A673 (cell line): ENCODE measurements at regions not wholly inside any gene's neighbourhood (a gene's known extent, or its start where the extent isn't known, plus 50 kb on each side); places are given as distances from the start of the nearest gene placed in this dataset.

ENCODE experiments used
- CTCF ChIP-seq: fragments of 300-800, 200-600 bp; sonication (generic); conservative IDR thresholded peaks from 2 replicates; pipeline ENCODE4 v1.5.1; 2017; ENCODE audit warnings: low read depth, mild to moderate bottlenecking, antibody characterized with exemption, low read length, moderate library complexity, mixed read lengths
- EZH2 ChIP-seq: fragments of 200-600 bp; sonication (generic); IDR thresholded peaks from 2 replicates; pipeline ENCODE4 v1.6.1; 2017; ENCODE audit warnings: borderline replicate concordance, low read depth, mild to moderate bottlenecking, mixed read lengths, antibody characterized with exemption, low read length; ENCODE audit not compliant: poor library complexity, severe bottlenecking

GRCh38 chr7:124338861-124339260 is 306.0 kb upstream of the TMEM229A start:
- TF ChIP-seq CTCF (no peak), EZH2 (no peak)
